HAP-1 (cell line): ENCODE measurements at regions not wholly inside any gene's neighbourhood (a gene's known extent, or its start where the extent isn't known, plus 50 kb on each side); places are given as distances from the start of the nearest gene placed in this dataset.

Source experiments
- DNase-seq, 2 experiments: peaks; one replicate each; pipeline ENCODE4 v3.0.0-alpha.2; 2016 to 2020; ENCODE audit warnings: low spot score in 2 of 2
- H3K27me3 ChIP-seq: fragments of 250-450 bp; sonication (Bioruptor Pico); 2 replicates; pipeline ENCODE4 v1.5.1; 2020; ENCODE audit warnings: low read depth, mild to moderate bottlenecking, moderate library complexity
- H3K36me3 ChIP-seq: fragments of 250-450 bp; sonication (Bioruptor Pico); replicated peaks from 2 replicates; pipeline ENCODE4 v1.5.1; 2020; ENCODE audit warnings: mild to moderate bottlenecking
- H3K4me1 ChIP-seq: fragments of 250-450 bp; sonication (Bioruptor Pico); 2 replicates; pipeline ENCODE4 v1.5.1; 2020; ENCODE audit warnings: mild to moderate bottlenecking
- H3K4me3 ChIP-seq: fragments of 250-450 bp; sonication (Bioruptor Pico); 2 replicates; pipeline ENCODE4 v1.5.1; 2020; ENCODE audit warnings: mild to moderate bottlenecking, moderate library complexity
- H3K9me3 ChIP-seq: fragments of 250-450 bp; sonication (Bioruptor Pico); 2 replicates; pipeline ENCODE4 v1.5.1; 2020; ENCODE audit warnings: mild to moderate bottlenecking, moderate library complexity
- in situ Hi-C: fragments of 300-500 bp; cut with MboI; formaldehyde crosslinking; loops from 3 replicates; pipeline ENCODE4 v1.14.3; 2020; ENCODE audit warnings: low sequenced_read_pairs, inconsistent platforms, mixed read lengths

GRCh38 chr15:96123630-96124187 lies 206.8 kb upstream of the NR2F2 start:
- H3K9me3 ChIP-seq = no peaks in the 10 kb centered on the region
- peaks cover 6% of the 10 kb centered on the region for H3K4me1 ChIP-seq
- no peaks in the 10 kb centered on the region for H3K27me3 ChIP-seq
- no peak for DNase-seq
- in situ Hi-C loops = no loop called here
- no peak overlapping the region for H3K4me3 ChIP-seq
- H3K36me3 ChIP-seq = no peaks in the 10 kb centered on the region

GRCh38 chr15:96124436-96124835 lies 206.1 kb upstream of the NR2F2 start:
- H3K4me1 ChIP-seq = peaks cover 6% of the 10 kb centered on the region
- no peaks in the 10 kb centered on the region for H3K36me3 ChIP-seq
- H3K9me3 ChIP-seq = no peaks in the 10 kb centered on the region
- H3K4me3 ChIP-seq = no peak overlapping the region
- no peaks in the 10 kb centered on the region for H3K27me3 ChIP-seq
- no peak for DNase-seq
- in situ Hi-C loops = no loop called here

- no peaks in the 10 kb centered on the region for H3K36me3 ChIP-seq
- no peaks in the 10 kb centered on the region for H3K4me1 ChIP-seq
- in situ Hi-C loops = no loop called here
- H3K9me3 ChIP-seq = no peaks in the 10 kb centered on the region
- H3K4me3 ChIP-seq = no peak overlapping the region
- no peaks in the 10 kb centered on the region for H3K27me3 ChIP-seq
- DNase-seq = no peak
Measured at GRCh38 chr15:96125721-96126415, 204.6 kb upstream of the NR2F2 start.

GRCh38 chr15:96126859-96127258 lies 203.6 kb upstream of the NR2F2 start:
- DNase-seq = no peak
- Histone ChIP-seq H3K9me3 (no peaks in the 10 kb centered on the region), H3K4me3 (no peak overlapping the region), H3K4me1 (no peaks in the 10 kb centered on the region), H3K36me3 (no peaks in the 10 kb centered on the region), H3K27me3 (no peaks in the 10 kb centered on the region)
- in situ Hi-C loops = no loop called here

GRCh38 chr15:96130734-96131133 lies 199.8 kb upstream of the NR2F2 start:
- Histone ChIP-seq H3K4me1 (no peaks in the 10 kb centered on the region), H3K4me3 (no peak overlapping the region), H3K9me3 (no peaks in the 10 kb centered on the region), H3K36me3 (no peaks in the 10 kb centered on the region), H3K27me3 (no peaks in the 10 kb centered on the region)
- no peak for DNase-seq
- in situ Hi-C loops = no loop called here

GRCh38 chr15:96132126-96132525 lies 198.4 kb upstream of the NR2F2 start:
- Histone ChIP-seq H3K4me3 (no peak overlapping the region), H3K9me3 (no peaks in the 10 kb centered on the region), H3K4me1 (no peaks in the 10 kb centered on the region), H3K27me3 (no peaks in the 10 kb centered on the region), H3K36me3 (no peaks in the 10 kb centered on the region)
- in situ Hi-C loops = no loop called here
- DNase-seq = no peak

GRCh38 chr15:96135166-96136093 lies 195.1 kb upstream of the NR2F2 start:
- no peaks in the 10 kb centered on the region for H3K36me3 ChIP-seq
- in situ Hi-C loops = no loop called here

GRCh38 chr15:96138985-96139384 lies 191.5 kb upstream of the NR2F2 start:
- peaks cover 2% of the 10 kb centered on the region; the same call in 1 of the 2 replicates for H3K9me3 ChIP-seq
- no peaks in the 10 kb centered on the region for H3K27me3 ChIP-seq
- H3K4me1 ChIP-seq = no peaks in the 10 kb centered on the region
- no peak overlapping the region for H3K4me3 ChIP-seq
- in situ Hi-C loops = no loop called here
- no peak for DNase-seq
- H3K36me3 ChIP-seq = no peaks in the 10 kb centered on the region; the same call in 1 of the 2 replicates

More at GRCh38 chr15:96135166-96136093, 195.1 kb upstream of the NR2F2 start:
- Histone ChIP-seq H3K27me3 (no peaks in the 10 kb centered on the region), H3K4me3 (no peak overlapping the region), H3K9me3 (no peaks in the 10 kb centered on the region), H3K4me1 (no peaks in the 10 kb centered on the region)
- DNase-seq = no peak

GRCh38 chr15:96142498-96142897 lies 188.0 kb upstream of the NR2F2 start:
- no peak overlapping the region for H3K4me3 ChIP-seq
- H3K27me3 ChIP-seq = no peaks in the 10 kb centered on the region
- no peak for DNase-seq
- H3K9me3 ChIP-seq = peaks cover 2% of the 10 kb centered on the region; the same call in 1 of the 2 replicates
- no peaks in the 10 kb centered on the region; the same call in 1 of the 2 replicates for H3K36me3 ChIP-seq
- in situ Hi-C loops = no loop called here
- H3K4me1 ChIP-seq = no peaks in the 10 kb centered on the region

GRCh38 chr15:96144734-96145133 lies 185.8 kb upstream of the NR2F2 start:
- in situ Hi-C loops = no loop called here
- Histone ChIP-seq H3K4me3 (no peak overlapping the region), H3K4me1 (no peaks in the 10 kb centered on the region; the same call in 1 of the 2 replicates), H3K36me3 (no peaks in the 10 kb centered on the region; the same call in 1 of the 2 replicates), H3K9me3 (peaks cover 2% of the 10 kb centered on the region; the same call in 1 of the 2 replicates), H3K27me3 (no peaks in the 10 kb centered on the region)
- DNase-seq = no peak

GRCh38 chr15:96146726-96147125 lies 183.8 kb upstream of the NR2F2 start:
- Histone ChIP-seq H3K9me3 (0 out of 2 replicates have a peak, but pooled peaks cover 2% of the 10 kb centered on the region), H3K36me3 (no peaks in the 10 kb centered on the region; the same call in 1 of the 2 replicates), H3K4me1 (no peaks in the 10 kb centered on the region; the same call in 1 of the 2 replicates), H3K4me3 (no peak overlapping the region), H3K27me3 (no peaks in the 10 kb centered on the region)
- in situ Hi-C loops = no loop called here
- no peak for DNase-seq

GRCh38 chr15:96147267-96147666 lies 183.2 kb upstream of the NR2F2 start:
- Histone ChIP-seq H3K4me1 (no peaks in the 10 kb centered on the region; the same call in 1 of the 2 replicates), H3K36me3 (no peaks in the 10 kb centered on the region; the same call in 1 of the 2 replicates), H3K9me3 (0 out of 2 replicates have a peak, but pooled peaks cover 2% of the 10 kb centered on the region), H3K27me3 (no peaks in the 10 kb centered on the region), H3K4me3 (no peak overlapping the region)
- DNase-seq = no peak
- in situ Hi-C loops = no loop called here

GRCh38 chr15:96150254-96150653 lies 180.2 kb upstream of the NR2F2 start:
- Histone ChIP-seq H3K4me3 (no peak overlapping the region), H3K27me3 (no peaks in the 10 kb centered on the region), H3K9me3 (no peaks in the 10 kb centered on the region), H3K36me3 (no peaks in the 10 kb centered on the region), H3K4me1 (no peaks in the 10 kb centered on the region; the same call in 1 of the 2 replicates)
- in situ Hi-C loops = no loop called here
- DNase-seq = no peak
